HG03175 (cell line): ENCODE measurements at regions not wholly inside any gene's neighbourhood (a gene's known extent, or its start where the extent isn't known, plus 50 kb on each side); places are given as distances from the start of the nearest gene placed in this dataset.
"Not testable (repeated sequence)": the region's sequence is repeated elsewhere in the genome, so short reads cannot be mapped to it uniquely, and the experiment has no call there.

ENCODE experiments used
- ATAC-seq: cut with Tn5 transposase; IDR thresholded peaks from one replicate; pipeline ENCODE4 v1.9.1; 2021; ENCODE audit warnings: mild to moderate bottlenecking, moderate library complexity; ENCODE audit not compliant: unreplicated experiment

- no peak for ATAC-seq
These were observed 83.9 kb upstream of the MEF2A start for GRCh38 chr15:99481951-99482230.

GRCh38 chr15:99482993-99483392 lies 82.8 kb upstream of the MEF2A start:
- no peak for ATAC-seq

GRCh38 chr15:99485153-99485961 lies 80.4 kb upstream of the MEF2A start:
- ATAC-seq, result no peak

- no peak for ATAC-seq
These were observed 79.8 kb upstream of the MEF2A start for GRCh38 chr15:99485992-99486370.

GRCh38 chr15:99486371-99487336 lies 79.1 kb upstream of the MEF2A start:
- ATAC-seq, result no peak

GRCh38 chr15:99487337-99487730 lies 78.5 kb upstream of the MEF2A start:
- ATAC-seq, result no peak

- no peak for ATAC-seq
These were observed 73.5 kb upstream of the MEF2A start for GRCh38 chr15:99492275-99492674.

- no peak for ATAC-seq
These were observed 73.1 kb upstream of the MEF2A start for GRCh38 chr15:99492716-99493115.

- no peak for ATAC-seq
These were observed 72.3 kb upstream of the MEF2A start for GRCh38 chr15:99493461-99493860.

GRCh38 chr15:99494536-99495233 lies 71.1 kb upstream of the MEF2A start:
- not testable (repeated sequence) for ATAC-seq

GRCh38 chr15:99495430-99496301 lies 70.1 kb upstream of the MEF2A start:
- no peak for ATAC-seq

GRCh38 chr15:99496302-99496629 lies 69.5 kb upstream of the MEF2A start:
- ATAC-seq, result no peak

- peak; percentile 66 for ATAC-seq
These were observed 63.6 kb upstream of the MEF2A start for GRCh38 chr15:99502182-99502581.

- ATAC-seq, result no peak
These were observed 63.1 kb upstream of the MEF2A start for GRCh38 chr15:99502661-99503060.

GRCh38 chr15:99503411-99503810 lies 62.4 kb upstream of the MEF2A start:
- ATAC-seq, result no peak

- peak; percentile 15 for ATAC-seq
These were observed 61.5 kb upstream of the MEF2A start for GRCh38 chr15:99504071-99504822.

- peak; percentile 40 for ATAC-seq
These were observed 60.8 kb upstream of the MEF2A start for GRCh38 chr15:99504823-99505551.

- no peak for ATAC-seq
These were observed 59.4 kb upstream of the MEF2A start for GRCh38 chr15:99506399-99506798.

- ATAC-seq, result no peak
These were observed 58.7 kb upstream of the MEF2A start for GRCh38 chr15:99507016-99507503.
